ENCODE measurements at regions not wholly inside any gene's neighbourhood (a gene's known extent, or its start where the extent isn't known, plus 50 kb on each side); places are given as distances from the start of the nearest gene placed in this dataset.

- no peaks in the 10 kb centered on the region for H3K27me3 ChIP-seq (ENCODE audit: control insufficient read depth, insufficient read depth, low read length, poor library complexity, severe bottlenecking)
- peaks cover 20% of the 10 kb centered on the region for H3K9me3 Mint-ChIP-seq
- DNase-seq = no peak
Observed at GRCh38 chr3:21020043-21020442, 731.0 kb downstream of the ZNF385D start.

GRCh38 chr3:21017115-21017852, 733.7 kb downstream of the ZNF385D start:
- H3K4me3 Mint-ChIP-seq = no peak overlapping the region
- Histone ChIP-seq H3K9ac (ENCODE audit: extremely low read depth, low read length, poor library complexity, severe bottlenecking) (no peak overlapping the region), H3K36me3 (ENCODE audit: control insufficient read depth, insufficient read depth, low read length) (no peaks in the 10 kb centered on the region), H3K9me3 (ENCODE audit: control insufficient read depth, low read length) (peaks cover 53% of the 10 kb centered on the region), H3K4me3 (ENCODE audit: low read length) (peak overlapping the region; percentile 54), H3K27ac (ENCODE audit: low read depth, low read length) (no peak overlapping the region), H3K27me3 (ENCODE audit: control insufficient read depth, insufficient read depth, low read length, poor library complexity, severe bottlenecking) (no peaks in the 10 kb centered on the region), H3K4me1 (ENCODE audit: control insufficient read depth, insufficient read depth, low read length) (no peaks in the 10 kb centered on the region)
- peaks cover 45% of the 10 kb centered on the region for H3K9me3 Mint-ChIP-seq
- peak; percentile 71 for TF ChIP-seq CTCF (conservative IDR thresholded peaks at IDR 0.05)
- H3K27me3 Mint-ChIP-seq (ENCODE audit: insufficient read depth) = no peaks in the 10 kb centered on the region
- peak overlapping the region; percentile 64 for H3K27ac Mint-ChIP-seq
- 92% methylated on average over 4 to 10 of the region's 10 CpGs for WGBS, 2 experiments (ENCODE audit: insufficient coverage in 1 of 2, insufficient read length in 1 of 2)
- peak; percentile 86 for DNase-seq
- H3K36me3 Mint-ChIP-seq (ENCODE audit: low read depth) = peaks cover 41% of the 10 kb centered on the region
- H3K4me1 Mint-ChIP-seq = peaks cover 23% of the 10 kb centered on the region

More at GRCh38 chr3:21020043-21020442, 731.0 kb downstream of the ZNF385D start:
- Histone ChIP-seq H3K36me3 (ENCODE audit: control insufficient read depth, insufficient read depth, low read length) (no peaks in the 10 kb centered on the region), H3K9me3 (ENCODE audit: control insufficient read depth, low read length) (peaks cover 31% of the 10 kb centered on the region), H3K4me1 (ENCODE audit: control insufficient read depth, insufficient read depth, low read length) (peaks cover 5% of the 10 kb centered on the region), H3K4me3 (ENCODE audit: low read length) (no peak overlapping the region), H3K27ac (ENCODE audit: low read depth, low read length) (no peak overlapping the region), H3K9ac (ENCODE audit: extremely low read depth, low read length, poor library complexity, severe bottlenecking) (no peak overlapping the region)
- Mint-ChIP-seq H3K36me3 (ENCODE audit: low read depth) (peaks cover 17% of the 10 kb centered on the region), H3K27ac (no peak overlapping the region), H3K4me1 (peaks cover 41% of the 10 kb centered on the region), H3K27me3 (ENCODE audit: insufficient read depth) (no peaks in the 10 kb centered on the region), H3K4me3 (no peak overlapping the region)
- no peak for TF ChIP-seq CTCF (conservative IDR thresholded peaks at IDR 0.05)
- WGBS, 2 experiments (ENCODE audit: insufficient coverage in 1 of 2, insufficient read length in 1 of 2) = 94 to 100% methylated on average over 2 of the region's 2 CpGs

GRCh38 chr3:21013566-21013965, 737.4 kb downstream of the ZNF385D start:
- DNase-seq = no peak
- no peaks in the 10 kb centered on the region for H3K27me3 Mint-ChIP-seq (ENCODE audit: insufficient read depth)
- H3K9me3 Mint-ChIP-seq = peaks cover 59% of the 10 kb centered on the region
- peaks cover 14% of the 10 kb centered on the region for H3K4me1 Mint-ChIP-seq
- Histone ChIP-seq H3K4me1 (ENCODE audit: control insufficient read depth, insufficient read depth, low read length) (no peaks in the 10 kb centered on the region), H3K27ac (ENCODE audit: low read depth, low read length) (no peak overlapping the region), H3K9me3 (ENCODE audit: control insufficient read depth, low read length) (peaks cover 53% of the 10 kb centered on the region), H3K4me3 (ENCODE audit: low read length) (no peak overlapping the region), H3K36me3 (ENCODE audit: control insufficient read depth, insufficient read depth, low read length) (no peaks in the 10 kb centered on the region), H3K9ac (ENCODE audit: extremely low read depth, low read length, poor library complexity, severe bottlenecking) (no peak overlapping the region), H3K27me3 (ENCODE audit: control insufficient read depth, insufficient read depth, low read length, poor library complexity, severe bottlenecking) (no peaks in the 10 kb centered on the region)
- peaks cover 64% of the 10 kb centered on the region for H3K36me3 Mint-ChIP-seq (ENCODE audit: low read depth)
- H3K4me3 Mint-ChIP-seq = no peak overlapping the region
- H3K27ac Mint-ChIP-seq = no peak overlapping the region
- TF ChIP-seq CTCF (conservative IDR thresholded peaks at IDR 0.05) = no peak

All from endodermal cell (in vitro differentiated cells).